Tibial artery (tissue), 4 donors: ENCODE measurements at regions not wholly inside any gene's neighbourhood (a gene's known extent, or its start where the extent isn't known, plus 50 kb on each side); places are given as distances from the start of the nearest gene placed in this dataset.

Experiments used
- DNase-seq, 2 donors: peaks; one replicate each; pipeline ENCODE4 v3.0.0-alpha.2; 2019
- H3K27ac ChIP-seq, 2 donors: fragments of 200-600 bp; sonication (generic) in 1 of 2; 1 replicate in 1 of 2; 2 replicates in 1 of 2; pipeline ENCODE4 v1.5.1; 2018 to 2019; ENCODE audit warnings: mild to moderate bottlenecking in 1 of 2
- H3K27me3 ChIP-seq, 2 donors: fragments of 200-600 bp; sonication (generic) in 1 of 2; one replicate each; pipeline versions ENCODE4 v1.5.1 to v1.6.0; 2016 to 2019
- H3K36me3 ChIP-seq, 3 donors: fragments of 200-600 bp; sonication (generic) in 2 of 3; one replicate each; pipeline ENCODE4 v1.5.1; 2016 to 2019; ENCODE audit warnings: mild to moderate bottlenecking in 2 of 3
- H3K4me1 ChIP-seq, 4 donors: fragments of 200-600 bp; sonication (generic) in 2 of 4; 1 replicate in 3 of 4; 2 replicates in 1 of 4; pipeline ENCODE4 v1.5.1; 2016 to 2019
- H3K4me3 ChIP-seq, 2 donors: fragments of 200-600 bp; sonication (generic) in 1 of 2; 1 replicate in 1 of 2; 2 replicates in 1 of 2; pipeline ENCODE4 v1.5.1; 2018 to 2019; ENCODE audit warnings: mild to moderate bottlenecking in 2 of 2
- H3K9me3 ChIP-seq, 3 donors: fragments of 200-600 bp; sonication (generic) in 1 of 3; one replicate each; pipeline ENCODE4 v1.5.1; 2016 to 2019
- intact Hi-C: fragments of 100-400 bp; cut with DNase I; formaldehyde crosslinking; loops from one replicate; pipeline ENCODE4 v1.15.0; 2023; ENCODE audit warnings: low total_unique reads
- TF ChIP-seq, protein P1 (sequence below), 2 experiments: fragments of 200-600 bp in 1 of 2; fragments of 450-650 bp in 1 of 2; IDR thresholded peaks; one replicate each; pipeline ENCODE4 v1.5.1; 2017 to 2019; ENCODE audit warnings: antibody characterized with exemption in 2 of 2, mild to moderate bottlenecking in 1 of 2, moderate library complexity in 1 of 2

DNA sequence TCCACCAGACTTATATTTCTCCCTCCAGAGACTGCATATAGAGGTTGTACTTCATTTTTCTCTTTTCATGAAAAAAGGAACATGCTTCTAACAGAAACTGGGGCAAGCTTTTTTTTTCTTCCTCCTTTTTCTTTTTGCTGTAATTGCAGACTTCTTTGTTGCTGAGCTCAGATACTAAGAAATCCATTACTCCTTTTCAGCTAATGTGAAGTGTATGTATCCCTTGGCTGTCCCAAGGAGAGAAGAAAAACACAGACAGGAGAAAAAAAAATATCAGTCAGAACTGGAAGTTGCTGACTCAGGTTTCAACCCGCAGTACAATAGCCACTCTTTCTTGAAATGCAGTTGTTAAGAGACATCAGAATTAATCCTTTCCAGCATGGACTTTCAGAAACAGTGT lies 1248.4 kb downstream of the LRFN5 start:
- TF ChIP-seq, protein P1, sequence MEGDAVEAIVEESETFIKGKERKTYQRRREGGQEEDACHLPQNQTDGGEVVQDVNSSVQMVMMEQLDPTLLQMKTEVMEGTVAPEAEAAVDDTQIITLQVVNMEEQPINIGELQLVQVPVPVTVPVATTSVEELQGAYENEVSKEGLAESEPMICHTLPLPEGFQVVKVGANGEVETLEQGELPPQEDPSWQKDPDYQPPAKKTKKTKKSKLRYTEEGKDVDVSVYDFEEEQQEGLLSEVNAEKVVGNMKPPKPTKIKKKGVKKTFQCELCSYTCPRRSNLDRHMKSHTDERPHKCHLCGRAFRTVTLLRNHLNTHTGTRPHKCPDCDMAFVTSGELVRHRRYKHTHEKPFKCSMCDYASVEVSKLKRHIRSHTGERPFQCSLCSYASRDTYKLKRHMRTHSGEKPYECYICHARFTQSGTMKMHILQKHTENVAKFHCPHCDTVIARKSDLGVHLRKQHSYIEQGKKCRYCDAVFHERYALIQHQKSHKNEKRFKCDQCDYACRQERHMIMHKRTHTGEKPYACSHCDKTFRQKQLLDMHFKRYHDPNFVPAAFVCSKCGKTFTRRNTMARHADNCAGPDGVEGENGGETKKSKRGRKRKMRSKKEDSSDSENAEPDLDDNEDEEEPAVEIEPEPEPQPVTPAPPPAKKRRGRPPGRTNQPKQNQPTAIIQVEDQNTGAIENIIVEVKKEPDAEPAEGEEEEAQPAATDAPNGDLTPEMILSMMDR (IDR thresholded peaks at IDR 0.05) = no peak
- DNase-seq = no peak

DNA sequence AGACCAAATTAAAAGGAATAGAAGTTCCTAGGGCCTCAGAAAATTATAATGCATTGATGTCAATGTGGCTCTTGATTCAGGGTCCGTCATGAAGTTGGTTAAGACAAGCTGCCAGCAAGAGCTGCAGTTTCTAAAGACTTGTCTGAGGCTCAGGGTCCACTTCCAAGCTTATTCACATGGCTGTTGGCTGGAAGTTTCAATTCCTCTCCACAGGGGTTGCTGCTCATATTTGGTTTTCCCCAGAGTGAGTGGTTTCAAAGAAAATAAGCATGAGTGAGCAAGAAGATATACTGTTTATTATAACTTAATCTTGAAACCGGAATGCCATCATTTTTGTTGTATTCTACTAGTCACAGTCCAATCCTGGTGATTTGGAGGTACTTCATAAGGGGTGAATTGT lies 1247.4 kb downstream of the LRFN5 start:
- TF ChIP-seq, protein P1 (IDR thresholded peaks at IDR 0.05) = no peak
- Histone ChIP-seq H3K27me3 (no peaks in the 10 kb centered on the region), H3K36me3 (no peaks in the 10 kb centered on the region), H3K4me1 (no peaks in the 10 kb centered on the region), H3K4me3 (no peak overlapping the region), H3K9me3 (no peaks in the 10 kb centered on the region), H3K27ac (no peak overlapping the region)
- intact Hi-C loops = no loop called here
- no peak for DNase-seq

More for the DNA sequence above, 1248.4 kb downstream of the LRFN5 start:
- H3K27me3 ChIP-seq = no peaks in the 10 kb centered on the region
- no peak overlapping the region for H3K4me3 ChIP-seq
- H3K9me3 ChIP-seq = no peaks in the 10 kb centered on the region
- no peaks in the 10 kb centered on the region for H3K36me3 ChIP-seq
- no peaks in the 10 kb centered on the region for H3K4me1 ChIP-seq
- intact Hi-C loops = no loop called here
- no peak overlapping the region for H3K27ac ChIP-seq

DNA sequence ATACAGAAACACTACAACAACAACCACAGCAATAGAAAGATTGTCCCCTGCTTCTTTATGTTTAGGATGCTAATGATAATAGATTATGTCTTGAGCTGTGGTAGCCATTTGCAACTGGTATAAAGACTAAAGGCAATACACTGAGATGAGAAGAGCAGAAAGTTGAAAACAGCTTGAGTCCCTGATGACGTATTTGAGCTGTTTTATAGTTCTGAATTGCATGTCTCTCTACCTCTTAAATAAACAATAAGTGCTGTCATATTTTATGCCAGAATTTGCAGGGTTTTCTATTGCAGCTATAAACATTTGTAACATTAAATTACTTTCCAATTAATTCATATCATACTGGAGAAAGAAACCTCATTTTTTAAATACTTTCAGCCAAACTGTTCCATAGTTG lies 1242.0 kb downstream of the LRFN5 start:
- DNase-seq = no peak
- H3K9me3 ChIP-seq = no peaks in the 10 kb centered on the region
- H3K4me1 ChIP-seq = no peaks in the 10 kb centered on the region
- H3K27ac ChIP-seq = no peak overlapping the region
- no peaks in the 10 kb centered on the region for H3K27me3 ChIP-seq
- H3K36me3 ChIP-seq = no peaks in the 10 kb centered on the region
- intact Hi-C loops = no loop called here
- TF ChIP-seq, protein P1 (IDR thresholded peaks at IDR 0.05) = no peak
- H3K4me3 ChIP-seq = no peak overlapping the region

DNA sequence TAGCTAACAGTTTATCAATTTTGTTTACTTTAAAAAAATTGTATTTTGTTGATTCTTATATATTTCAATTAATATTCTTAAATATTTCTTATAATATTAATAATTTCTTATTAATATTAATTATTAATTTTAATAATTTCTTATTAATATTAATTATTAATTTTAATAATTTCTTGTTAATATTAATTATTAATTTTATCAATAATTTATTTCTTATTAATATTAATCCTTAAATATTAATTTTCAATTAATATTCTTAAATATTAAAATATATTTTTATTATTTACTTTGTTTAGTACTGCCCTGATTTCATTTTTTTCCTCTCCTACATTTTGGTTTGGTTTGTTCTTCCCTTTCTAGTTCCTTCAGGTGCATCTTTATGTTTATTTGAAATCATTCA lies 1208.1 kb downstream of the LRFN5 start:
- TF ChIP-seq, protein P1 (IDR thresholded peaks at IDR 0.05) = no peak
- no peak for DNase-seq
- H3K27ac ChIP-seq = no peak overlapping the region
- H3K9me3 ChIP-seq = no peaks in the 10 kb centered on the region
- H3K4me1 ChIP-seq = no peaks in the 10 kb centered on the region
- H3K36me3 ChIP-seq = no peaks in the 10 kb centered on the region
- intact Hi-C loops = no loop called here
- no peaks in the 10 kb centered on the region for H3K27me3 ChIP-seq
- no peak overlapping the region for H3K4me3 ChIP-seq

DNA sequence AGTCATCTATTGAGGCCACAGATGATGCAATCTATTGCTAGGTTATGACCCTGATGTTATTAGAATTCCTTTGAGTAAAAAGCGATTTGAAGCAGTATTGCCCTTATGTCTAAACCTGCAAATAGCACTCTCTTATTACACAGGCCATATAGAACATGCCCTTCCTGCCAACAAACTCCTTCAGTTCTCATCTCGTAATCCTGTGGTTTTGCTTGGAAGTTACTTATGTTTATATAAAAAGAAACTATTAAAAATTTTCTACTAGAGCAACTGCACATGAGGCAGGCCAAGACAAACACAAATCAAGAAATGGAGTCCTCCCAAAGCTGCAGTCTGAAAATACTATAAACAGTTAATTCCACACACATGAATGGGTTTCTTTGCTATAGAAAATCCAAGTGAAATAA lies 1200.2 kb downstream of the LRFN5 start:
- intact Hi-C loops = no loop called here
- Histone ChIP-seq H3K4me1 (no peaks in the 10 kb centered on the region), H3K4me3 (no peak overlapping the region), H3K27me3 (no peaks in the 10 kb centered on the region), H3K36me3 (no peaks in the 10 kb centered on the region), H3K9me3 (no peaks in the 10 kb centered on the region), H3K27ac (no peak overlapping the region)
- DNase-seq = no peak
- TF ChIP-seq, protein P1 (IDR thresholded peaks at IDR 0.05) = no peak

DNA sequence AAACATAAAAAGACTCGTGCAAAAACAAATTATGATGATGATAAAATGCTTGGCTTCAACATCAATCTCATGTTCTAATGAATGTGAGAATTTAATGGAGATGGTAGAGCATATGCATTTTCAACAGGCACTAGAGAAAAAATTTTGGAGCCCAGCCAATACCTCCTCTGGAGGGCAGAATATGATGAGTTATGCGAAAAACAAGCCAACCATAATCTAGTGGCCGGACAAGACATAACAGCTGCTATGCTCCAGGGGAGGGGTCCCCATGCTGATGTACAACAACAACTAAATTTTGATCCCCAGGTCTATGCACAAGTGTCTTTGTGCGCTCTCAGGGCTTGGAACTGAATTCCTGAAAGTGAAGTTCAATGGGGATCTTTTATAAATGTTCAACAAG lies 1197.5 kb downstream of the LRFN5 start:
- DNase-seq = no peak
- H3K27ac ChIP-seq = no peak overlapping the region

More for the DNA sequence above, 1197.5 kb downstream of the LRFN5 start:
- no peaks in the 10 kb centered on the region for H3K27me3 ChIP-seq
- TF ChIP-seq, protein P1 (IDR thresholded peaks at IDR 0.05) = no peak
- H3K4me1 ChIP-seq = no peaks in the 10 kb centered on the region
- no peak overlapping the region for H3K4me3 ChIP-seq
- intact Hi-C loops = no loop called here
- H3K36me3 ChIP-seq = no peaks in the 10 kb centered on the region
- H3K9me3 ChIP-seq = no peaks in the 10 kb centered on the region
